ENCODE measurements at regions not wholly inside any gene's neighbourhood (a gene's known extent, or its start where the extent isn't known, plus 50 kb on each side); places are given as distances from the start of the nearest gene placed in this dataset.

GRCh38 chr2:153043385-153043784, 325.0 kb downstream of the ARL6IP6 start:
- no peak for TF ChIP-seq CTCF (IDR thresholded peaks at IDR 0.05)
- TF ChIP-seq EZH2 (IDR thresholded peaks at IDR 0.05; ENCODE audit: borderline replicate concordance, insufficient read depth, low read depth, low read length, poor library complexity, severe bottlenecking): no peak
